ENCODE measurements at regions not wholly inside any gene's neighbourhood (a gene's known extent, or its start where the extent isn't known, plus 50 kb on each side); places are given as distances from the start of the nearest gene placed in this dataset.

DNA sequence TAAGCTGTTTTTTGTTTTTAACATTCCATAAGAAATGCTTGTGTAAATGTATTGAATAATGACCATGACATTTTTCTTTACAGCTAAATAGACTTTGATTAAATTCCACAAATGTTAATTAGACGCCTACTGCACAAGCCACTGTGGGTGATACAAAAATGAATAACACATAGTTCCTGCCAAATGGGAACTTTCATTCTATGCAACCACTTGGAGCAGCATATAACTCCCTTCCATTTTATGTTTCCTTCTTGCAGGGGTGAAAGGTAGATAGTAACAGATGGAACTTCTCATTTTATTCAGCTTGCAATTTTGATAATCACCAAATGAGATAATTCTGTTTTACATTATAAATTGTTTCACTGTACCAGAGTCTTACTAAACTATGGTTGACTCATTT lies 70.0 kb upstream of the THUMPD2 start:
- TF ChIP-seq, protein P1, sequence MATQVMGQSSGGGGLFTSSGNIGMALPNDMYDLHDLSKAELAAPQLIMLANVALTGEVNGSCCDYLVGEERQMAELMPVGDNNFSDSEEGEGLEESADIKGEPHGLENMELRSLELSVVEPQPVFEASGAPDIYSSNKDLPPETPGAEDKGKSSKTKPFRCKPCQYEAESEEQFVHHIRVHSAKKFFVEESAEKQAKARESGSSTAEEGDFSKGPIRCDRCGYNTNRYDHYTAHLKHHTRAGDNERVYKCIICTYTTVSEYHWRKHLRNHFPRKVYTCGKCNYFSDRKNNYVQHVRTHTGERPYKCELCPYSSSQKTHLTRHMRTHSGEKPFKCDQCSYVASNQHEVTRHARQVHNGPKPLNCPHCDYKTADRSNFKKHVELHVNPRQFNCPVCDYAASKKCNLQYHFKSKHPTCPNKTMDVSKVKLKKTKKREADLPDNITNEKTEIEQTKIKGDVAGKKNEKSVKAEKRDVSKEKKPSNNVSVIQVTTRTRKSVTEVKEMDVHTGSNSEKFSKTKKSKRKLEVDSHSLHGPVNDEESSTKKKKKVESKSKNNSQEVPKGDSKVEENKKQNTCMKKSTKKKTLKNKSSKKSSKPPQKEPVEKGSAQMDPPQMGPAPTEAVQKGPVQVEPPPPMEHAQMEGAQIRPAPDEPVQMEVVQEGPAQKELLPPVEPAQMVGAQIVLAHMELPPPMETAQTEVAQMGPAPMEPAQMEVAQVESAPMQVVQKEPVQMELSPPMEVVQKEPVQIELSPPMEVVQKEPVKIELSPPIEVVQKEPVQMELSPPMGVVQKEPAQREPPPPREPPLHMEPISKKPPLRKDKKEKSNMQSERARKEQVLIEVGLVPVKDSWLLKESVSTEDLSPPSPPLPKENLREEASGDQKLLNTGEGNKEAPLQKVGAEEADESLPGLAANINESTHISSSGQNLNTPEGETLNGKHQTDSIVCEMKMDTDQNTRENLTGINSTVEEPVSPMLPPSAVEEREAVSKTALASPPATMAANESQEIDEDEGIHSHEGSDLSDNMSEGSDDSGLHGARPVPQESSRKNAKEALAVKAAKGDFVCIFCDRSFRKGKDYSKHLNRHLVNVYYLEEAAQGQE (IDR thresholded peaks at IDR 0.05; ENCODE audit: insufficient read depth in 1 of 2, low read depth in 2 of 2, low read length in 2 of 2): no peak
- TF ChIP-seq POLR2AphosphoS5 (IDR thresholded peaks at IDR 0.05; ENCODE audit: low read depth, low read length) (no peak), FOXP2 (optimal IDR thresholded peaks at IDR 0.05; ENCODE audit: borderline replicate concordance, extremely low read depth, extremely low read length, insufficient read depth) (no peak)
